CD4-positive, alpha-beta T cell (primary cell): ENCODE measurements at regions not wholly inside any gene's neighbourhood (a gene's known extent, or its start where the extent isn't known, plus 50 kb on each side); places are given as distances from the start of the nearest gene placed in this dataset.

Experiments used
- ATAC-seq: fragments of 200-7000 bp; cut with Tn5 transposase; one replicate; pipeline ENCODE4 v1.10.0; 2022; ENCODE audit warnings: mild to moderate bottlenecking; ENCODE audit not compliant: poor library complexity
- CTCF ChIA-PET: fragments of 350-600 bp; sonication (Branson Sonifier 250); formaldehyde crosslinking; loops from one replicate; lab custom pipeline; 2021; ENCODE audit warnings: antibody characterized with exemption, inconsistent platforms; lab: Charles Lee
- POLR2A ChIA-PET: fragments of 350-600 bp; sonication (Branson Sonifier 250); formaldehyde crosslinking; loops from one replicate; lab custom pipeline; 2021; ENCODE audit warnings: antibody characterized with exemption, inconsistent platforms; lab: Charles Lee
- DNase-seq, 14 experiments: peaks; one replicate each; pipeline ENCODE4 v3.0.0-alpha.2; 2013 to 2020; ENCODE audit warnings: mixed read lengths in 2 of 14
- H3K27ac ChIP-seq, 2 donors: one replicate each; pipeline versions ENCODE4 v1.5.1 to v1.7.0; 2013; ENCODE audit warnings: low read length in 2 of 2, low read depth in 1 of 2, mild to moderate bottlenecking in 1 of 2
- H3K27me3 ChIP-seq, 2 experiments: 1 replicate in 1 of 2; 2 replicates in 1 of 2; pipeline versions ENCODE4 v1.6.1 to v1.7.0; 2013; ENCODE audit warnings: low read length in 2 of 2, control low read depth in 1 of 2, mild to moderate bottlenecking in 1 of 2, moderate library complexity in 1 of 2; ENCODE audit not compliant: insufficient read depth in 2 of 2, control insufficient read depth in 1 of 2
- H3K36me3 ChIP-seq: one replicate; pipeline ENCODE4 v1.6.1; 2013; ENCODE audit warnings: low read length, control low read depth; ENCODE audit not compliant: insufficient read depth
- H3K4me1 ChIP-seq: one replicate; pipeline ENCODE4 v1.6.1; 2013; ENCODE audit warnings: low read length, control low read depth; ENCODE audit not compliant: insufficient read depth
- H3K4me3 ChIP-seq: one replicate; pipeline ENCODE4 v1.5.1; 2013; ENCODE audit warnings: mild to moderate bottlenecking, low read length, moderate library complexity
- H3K9me3 ChIP-seq, 2 experiments: 1 replicate in 1 of 2; 2 replicates in 1 of 2; pipeline versions ENCODE4 v1.6.1 to v1.7.0; 2013; ENCODE audit warnings: low read length in 2 of 2, mild to moderate bottlenecking in 2 of 2, control low read depth in 1 of 2, moderate library complexity in 1 of 2; ENCODE audit not compliant: control insufficient read depth in 1 of 2, insufficient read depth in 1 of 2
- H3K27ac Mint-ChIP-seq: one replicate; pipeline ENCODE4 v1.8.0; 2020; ENCODE audit warnings: mixed read lengths
- H3K27me3 Mint-ChIP-seq: one replicate; pipeline ENCODE4 v1.8.0; 2021; ENCODE audit warnings: mixed read lengths
- H3K36me3 Mint-ChIP-seq: one replicate; pipeline ENCODE4 v1.8.0; 2021; ENCODE audit warnings: low read depth, mixed read lengths
- H3K4me1 Mint-ChIP-seq: one replicate; pipeline ENCODE4 v1.8.0; 2021; ENCODE audit warnings: low read depth, mixed read lengths
- H3K4me3 Mint-ChIP-seq: one replicate; pipeline ENCODE4 v1.8.0; 2020; ENCODE audit warnings: mild to moderate bottlenecking, mixed read lengths
- H3K9me3 Mint-ChIP-seq: one replicate; pipeline ENCODE4 v1.8.0; 2020; ENCODE audit warnings: mixed read lengths
- intact Hi-C, 2 experiments: fragments of 100-400 bp; cut with DNase I in 1 of 2; cut with micrococcal nuclease in 1 of 2; formaldehyde crosslinking; loops; one replicate each; pipeline versions ENCODE4 v1.15.1 to v1.9.0; 2023 to 2025; cut with DNase I, micrococcal nuclease
- TF ChIP-seq, protein P1 (sequence below): fragments of 200-600 bp; IDR thresholded peaks from one replicate; pipeline ENCODE4 v1.8.0; 2022; ENCODE audit warnings: antibody characterized with exemption, mild to moderate bottlenecking

DNA sequence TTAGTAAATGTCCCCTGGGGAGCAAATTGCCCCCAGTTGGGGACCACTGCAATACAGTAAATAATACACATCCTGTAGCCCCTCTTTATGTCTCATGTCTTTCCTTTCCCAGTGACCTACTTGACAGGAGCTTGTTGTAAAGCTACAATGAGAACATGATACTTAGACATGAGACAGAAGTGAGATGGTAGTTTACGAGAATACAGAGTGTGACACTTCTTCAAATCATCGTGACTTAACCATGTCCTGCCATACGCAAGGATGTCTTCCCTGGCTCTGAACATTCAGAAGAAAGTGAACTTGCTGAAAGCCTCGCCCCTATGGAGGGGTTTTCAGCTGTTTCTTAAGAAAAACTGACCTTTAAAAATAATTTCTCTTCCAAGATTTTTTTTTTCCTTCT, 101.0 kb upstream of the SPACA1 start:
- ATAC-seq (no peak), DNase-seq (no peak)
- Mint-ChIP-seq H3K36me3 (no peaks in the 10 kb centered on the region), H3K27me3 (peaks cover 42% of the 10 kb centered on the region), H3K4me3 (no peak overlapping the region), H3K9me3 (no peaks in the 10 kb centered on the region), H3K27ac (no peak overlapping the region), H3K4me1 (no peaks in the 10 kb centered on the region)
- no peaks in the 10 kb centered on the region for H3K36me3 ChIP-seq
- intact Hi-C loops, result no loop called here
- no peak overlapping the region for H3K27ac ChIP-seq
- no peaks in the 10 kb centered on the region for H3K4me1 ChIP-seq
- ChIA-PET POLR2A (no interaction called here), CTCF (no interaction called here)
- peaks cover 0 to 4% of the 10 kb centered on the region in 2 experiments for H3K27me3 ChIP-seq
- TF ChIP-seq, protein P1, sequence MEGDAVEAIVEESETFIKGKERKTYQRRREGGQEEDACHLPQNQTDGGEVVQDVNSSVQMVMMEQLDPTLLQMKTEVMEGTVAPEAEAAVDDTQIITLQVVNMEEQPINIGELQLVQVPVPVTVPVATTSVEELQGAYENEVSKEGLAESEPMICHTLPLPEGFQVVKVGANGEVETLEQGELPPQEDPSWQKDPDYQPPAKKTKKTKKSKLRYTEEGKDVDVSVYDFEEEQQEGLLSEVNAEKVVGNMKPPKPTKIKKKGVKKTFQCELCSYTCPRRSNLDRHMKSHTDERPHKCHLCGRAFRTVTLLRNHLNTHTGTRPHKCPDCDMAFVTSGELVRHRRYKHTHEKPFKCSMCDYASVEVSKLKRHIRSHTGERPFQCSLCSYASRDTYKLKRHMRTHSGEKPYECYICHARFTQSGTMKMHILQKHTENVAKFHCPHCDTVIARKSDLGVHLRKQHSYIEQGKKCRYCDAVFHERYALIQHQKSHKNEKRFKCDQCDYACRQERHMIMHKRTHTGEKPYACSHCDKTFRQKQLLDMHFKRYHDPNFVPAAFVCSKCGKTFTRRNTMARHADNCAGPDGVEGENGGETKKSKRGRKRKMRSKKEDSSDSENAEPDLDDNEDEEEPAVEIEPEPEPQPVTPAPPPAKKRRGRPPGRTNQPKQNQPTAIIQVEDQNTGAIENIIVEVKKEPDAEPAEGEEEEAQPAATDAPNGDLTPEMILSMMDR, result no peak
- no peak overlapping the region for H3K4me3 ChIP-seq
- H3K9me3 ChIP-seq, result no peaks in the 10 kb centered on the region

GRCh38 chr6:87945966-87946365, 101.7 kb upstream of the SPACA1 start:
- no peaks in the 10 kb centered on the region for H3K9me3 ChIP-seq
- CTCF ChIA-PET, result no interaction called here
- no peak overlapping the region for H3K27ac ChIP-seq
- H3K27me3 ChIP-seq, result peaks cover 0 to 4% of the 10 kb centered on the region in 2 experiments
- Mint-ChIP-seq H3K9me3 (no peaks in the 10 kb centered on the region), H3K27ac (no peak overlapping the region), H3K4me1 (no peaks in the 10 kb centered on the region), H3K27me3 (peaks cover 49% of the 10 kb centered on the region), H3K36me3 (no peaks in the 10 kb centered on the region), H3K4me3 (no peak overlapping the region)
- DNase-seq (no peak), ATAC-seq (no peak)
- TF ChIP-seq, protein P1, result no peak
- intact Hi-C loops, result no loop called here
- POLR2A ChIA-PET, result no interaction called here
- no peak overlapping the region for H3K4me3 ChIP-seq
- no peaks in the 10 kb centered on the region for H3K4me1 ChIP-seq
- no peaks in the 10 kb centered on the region for H3K36me3 ChIP-seq

GRCh38 chr6:87945181-87945580, 102.5 kb upstream of the SPACA1 start:
- Mint-ChIP-seq H3K27ac (no peak overlapping the region), H3K36me3 (no peaks in the 10 kb centered on the region), H3K27me3 (peaks cover 52% of the 10 kb centered on the region), H3K4me3 (no peak overlapping the region), H3K4me1 (no peaks in the 10 kb centered on the region), H3K9me3 (no peaks in the 10 kb centered on the region)
- ATAC-seq (no peak), DNase-seq (no peak)
- TF ChIP-seq, protein P1, result no peak
- CTCF ChIA-PET, result no interaction called here
- H3K27me3 ChIP-seq, result peaks cover 0 to 4% of the 10 kb centered on the region in 2 experiments
- no peaks in the 10 kb centered on the region for H3K4me1 ChIP-seq
- POLR2A ChIA-PET, result no interaction called here
- intact Hi-C loops, result no loop called here
- H3K27ac ChIP-seq, result no peak overlapping the region
- H3K9me3 ChIP-seq, result no peaks in the 10 kb centered on the region
- H3K4me3 ChIP-seq, result no peak overlapping the region
- no peaks in the 10 kb centered on the region for H3K36me3 ChIP-seq
